Suppressor macrophage treated with lipopolysaccharide for 4 hours (primary cell): ENCODE measurements at regions not wholly inside any gene's neighbourhood (a gene's known extent, or its start where the extent isn't known, plus 50 kb on each side); places are given as distances from the start of the nearest gene placed in this dataset.
"Not testable (repeated sequence)": the region's sequence is repeated elsewhere in the genome, so short reads cannot be mapped to it uniquely, and the experiment has no call there.

Source experiments
- DNase-seq: peaks from one replicate; pipeline ENCODE4 v3.0.0-alpha.2; 2020

GRCh38 chr10:94232711-94233383 is 129.9 kb downstream of the NOC3L start:
- DNase-seq: no peak

- DNase-seq: no peak
Observed at GRCh38 chr10:94235461-94235860, 127.3 kb downstream of the NOC3L start.

- DNase-seq: no peak
Observed at GRCh38 chr10:94238006-94238617, 124.6 kb downstream of the NOC3L start.

GRCh38 chr10:94239696-94240095 is 123.0 kb downstream of the NOC3L start:
- no peak for DNase-seq

- DNase-seq: no peak
Observed at GRCh38 chr10:94240491-94240890, 122.2 kb downstream of the NOC3L start.

- no peak for DNase-seq
Observed at GRCh38 chr10:94240901-94241300, 121.8 kb downstream of the NOC3L start.

- no peak for DNase-seq
Observed at GRCh38 chr10:94251098-94251497, 111.6 kb downstream of the NOC3L start.

- no peak for DNase-seq
Observed at GRCh38 chr10:94251568-94251967, 111.2 kb downstream of the NOC3L start.

- DNase-seq: not testable (repeated sequence)
Observed at GRCh38 chr10:94257407-94257806, 105.3 kb downstream of the NOC3L start.

GRCh38 chr10:94260455-94260854 is 102.3 kb downstream of the NOC3L start:
- DNase-seq: no peak

- no peak for DNase-seq
Observed at GRCh38 chr10:94264085-94264484, 98.7 kb downstream of the NOC3L start.

GRCh38 chr10:94266091-94266490 is 96.6 kb downstream of the NOC3L start:
- no peak for DNase-seq

- DNase-seq: no peak
Observed at GRCh38 chr10:94268652-94269051, 94.1 kb downstream of the NOC3L start.

- DNase-seq: no peak
Observed at GRCh38 chr10:94274142-94274787, 88.5 kb downstream of the NOC3L start.

- no peak for DNase-seq
Observed at GRCh38 chr10:94276140-94276539, 86.6 kb downstream of the NOC3L start.

GRCh38 chr10:94277450-94277849 is 85.3 kb downstream of the NOC3L start:
- DNase-seq: no peak

- peak; percentile 66 for DNase-seq
Observed at GRCh38 chr10:94279835-94280709, 82.7 kb downstream of the NOC3L start.

GRCh38 chr10:94281654-94282053 is 81.1 kb downstream of the NOC3L start:
- no peak for DNase-seq

- no peak for DNase-seq
Observed at GRCh38 chr10:94282369-94282768, 80.4 kb downstream of the NOC3L start.
